GM12873 (cell line): ENCODE measurements at regions not wholly inside any gene's neighbourhood (a gene's known extent, or its start where the extent isn't known, plus 50 kb on each side); places are given as distances from the start of the nearest gene placed in this dataset.

Source experiments
- TF ChIP-seq, protein P1 (sequence below): IDR thresholded peaks from 2 replicates; pipeline ENCODE4 v1.5.1; 2012; ENCODE audit warnings: low read depth, mild to moderate bottlenecking, moderate library complexity, low read length, control low read depth; ENCODE audit not compliant: insufficient read depth; ENCODE audit errors: missing control alignments

GRCh38 chr14:97760050-97760449 lies 962.9 kb downstream of the VRK1 start:
- TF ChIP-seq, protein P1, sequence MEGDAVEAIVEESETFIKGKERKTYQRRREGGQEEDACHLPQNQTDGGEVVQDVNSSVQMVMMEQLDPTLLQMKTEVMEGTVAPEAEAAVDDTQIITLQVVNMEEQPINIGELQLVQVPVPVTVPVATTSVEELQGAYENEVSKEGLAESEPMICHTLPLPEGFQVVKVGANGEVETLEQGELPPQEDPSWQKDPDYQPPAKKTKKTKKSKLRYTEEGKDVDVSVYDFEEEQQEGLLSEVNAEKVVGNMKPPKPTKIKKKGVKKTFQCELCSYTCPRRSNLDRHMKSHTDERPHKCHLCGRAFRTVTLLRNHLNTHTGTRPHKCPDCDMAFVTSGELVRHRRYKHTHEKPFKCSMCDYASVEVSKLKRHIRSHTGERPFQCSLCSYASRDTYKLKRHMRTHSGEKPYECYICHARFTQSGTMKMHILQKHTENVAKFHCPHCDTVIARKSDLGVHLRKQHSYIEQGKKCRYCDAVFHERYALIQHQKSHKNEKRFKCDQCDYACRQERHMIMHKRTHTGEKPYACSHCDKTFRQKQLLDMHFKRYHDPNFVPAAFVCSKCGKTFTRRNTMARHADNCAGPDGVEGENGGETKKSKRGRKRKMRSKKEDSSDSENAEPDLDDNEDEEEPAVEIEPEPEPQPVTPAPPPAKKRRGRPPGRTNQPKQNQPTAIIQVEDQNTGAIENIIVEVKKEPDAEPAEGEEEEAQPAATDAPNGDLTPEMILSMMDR, result no peak

DNA sequence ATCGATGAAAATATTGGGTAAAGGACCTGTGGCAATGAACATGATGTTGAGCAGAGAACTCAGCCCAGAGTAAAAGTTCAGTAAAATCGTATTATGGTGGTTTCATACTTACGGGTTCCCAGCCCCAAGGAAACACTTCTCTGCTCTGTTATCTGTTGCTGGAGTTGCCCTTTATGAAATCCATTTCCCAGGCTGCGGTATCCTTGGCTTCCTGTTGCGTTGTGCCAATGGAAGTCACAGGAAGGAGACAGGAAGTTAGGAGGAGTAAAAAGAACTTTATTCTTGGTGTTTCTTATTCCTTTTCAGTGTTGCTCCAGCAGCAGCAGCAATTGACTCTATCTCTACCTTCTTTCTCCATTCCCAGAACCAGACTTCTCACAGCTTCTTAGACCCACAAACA lies 965.2 kb downstream of the VRK1 start:
- TF ChIP-seq, protein P1, result no peak

- TF ChIP-seq, protein P1, result no peak
Measured at GRCh38 chr14:97771340-97772045, 974.3 kb downstream of the VRK1 start.

DNA sequence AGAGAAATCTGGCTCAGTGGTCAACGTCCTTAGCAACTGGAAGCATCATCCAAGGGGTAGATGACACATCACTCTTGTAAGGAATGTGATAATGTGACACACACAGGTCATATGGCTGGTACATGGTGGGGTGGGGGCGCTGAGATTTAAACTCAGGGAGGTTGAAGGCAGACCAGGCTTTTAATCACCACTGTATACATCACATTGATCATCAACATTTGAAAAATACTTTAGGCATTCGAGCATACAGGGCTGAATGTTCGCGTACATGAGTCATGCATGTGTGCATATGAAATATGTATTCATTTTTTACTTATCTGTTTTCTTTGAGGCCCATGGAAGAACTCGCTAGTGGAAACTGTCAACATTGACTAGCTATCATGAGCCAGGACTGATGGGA lies 976.4 kb downstream of the VRK1 start:
- TF ChIP-seq, protein P1, result no peak

DNA sequence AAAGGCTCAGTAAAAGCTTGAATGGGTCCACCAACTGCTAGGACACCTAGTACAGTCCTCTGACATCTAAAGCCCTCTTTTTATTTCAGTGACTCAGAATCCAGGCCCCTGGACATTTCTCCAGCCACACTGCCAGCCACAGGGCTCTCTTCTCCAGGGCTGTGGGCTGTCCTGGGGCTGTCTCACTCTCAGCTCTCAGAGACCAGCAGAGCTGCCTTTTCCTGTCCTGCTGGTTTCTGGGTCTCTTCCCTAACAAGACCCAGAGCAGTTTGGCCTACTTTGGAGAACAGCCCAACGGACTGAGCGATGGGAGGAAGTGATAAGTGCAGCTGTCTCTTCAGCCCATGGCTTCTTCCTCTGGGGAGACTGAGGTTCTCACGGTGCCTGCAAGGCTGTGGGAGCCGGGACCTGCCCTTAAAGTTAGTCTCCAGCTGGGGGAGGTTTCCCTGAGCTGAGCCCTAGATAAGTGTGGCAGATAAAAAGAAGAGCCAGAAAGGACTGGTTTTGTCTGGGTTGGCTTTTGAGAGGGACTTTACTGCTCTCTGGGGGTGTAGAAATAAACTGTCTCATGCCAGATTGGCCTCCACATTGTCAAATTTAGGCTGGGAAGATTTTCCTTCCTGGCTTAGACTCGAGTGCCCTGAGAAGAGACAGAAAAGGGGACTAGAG lies 979.8 kb downstream of the VRK1 start:
- TF ChIP-seq, protein P1, result no peak

GRCh38 chr14:97777622-97778355 lies 980.6 kb downstream of the VRK1 start:
- TF ChIP-seq, protein P1, result no peak

DNA sequence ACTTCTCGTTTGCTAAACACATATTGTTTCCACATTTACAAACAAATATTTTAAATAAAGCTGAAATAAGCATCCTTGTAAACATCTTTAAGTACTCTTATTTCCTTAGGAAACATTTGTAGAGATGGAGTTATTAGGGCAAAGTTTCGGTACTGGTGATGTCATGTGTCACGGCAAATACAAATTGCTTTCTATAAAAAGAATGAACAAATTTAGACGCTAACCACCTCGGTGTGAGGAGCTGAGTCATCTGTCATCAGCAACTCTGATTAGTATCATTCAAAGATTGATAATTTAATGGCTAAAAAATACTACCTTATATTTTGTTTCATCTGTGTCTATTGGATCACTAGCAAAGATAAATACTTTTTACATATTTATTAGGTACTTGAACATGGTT lies 982.0 kb downstream of the VRK1 start:
- TF ChIP-seq, protein P1, result no peak
